ENCODE measurements at regions not wholly inside any gene's neighbourhood (a gene's known extent, or its start where the extent isn't known, plus 50 kb on each side); places are given as distances from the start of the nearest gene placed in this dataset.
"Not testable (repeated sequence)": the region's sequence is repeated elsewhere in the genome, so short reads cannot be mapped to it uniquely, and the experiment has no call there.

DNA sequence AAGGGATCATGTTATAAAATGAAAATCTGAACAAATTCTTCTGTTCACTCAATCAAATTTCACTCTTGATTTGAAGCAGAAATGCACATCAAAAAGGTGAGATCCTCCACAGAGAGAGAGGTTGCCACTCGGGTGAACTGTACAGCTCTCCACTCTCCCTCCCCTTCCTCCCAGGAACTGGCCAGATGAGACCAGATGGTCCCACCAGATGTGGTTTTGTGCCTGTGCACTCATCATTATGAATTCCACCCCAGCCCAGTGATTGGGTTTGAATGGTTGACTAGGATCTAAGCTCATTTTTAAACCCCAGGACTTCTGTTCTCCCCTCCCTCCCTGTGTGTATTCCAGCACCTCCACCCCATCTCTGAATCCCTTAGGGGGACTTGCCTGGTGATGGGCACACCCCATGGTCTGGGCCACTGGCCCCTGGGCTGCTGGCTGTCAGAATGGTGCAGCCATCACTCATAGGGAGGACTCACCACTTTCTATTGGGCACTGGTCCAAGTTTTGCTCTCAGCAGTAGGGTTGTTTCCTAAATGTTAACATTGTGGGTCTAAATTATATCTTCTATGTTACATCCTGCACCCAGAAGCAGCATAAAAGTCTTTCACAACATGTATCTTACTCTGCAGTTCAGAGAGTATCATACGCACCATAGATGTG lies 393.1 kb downstream of the TNS3 start:
- DNase-seq: no peak

DNA sequence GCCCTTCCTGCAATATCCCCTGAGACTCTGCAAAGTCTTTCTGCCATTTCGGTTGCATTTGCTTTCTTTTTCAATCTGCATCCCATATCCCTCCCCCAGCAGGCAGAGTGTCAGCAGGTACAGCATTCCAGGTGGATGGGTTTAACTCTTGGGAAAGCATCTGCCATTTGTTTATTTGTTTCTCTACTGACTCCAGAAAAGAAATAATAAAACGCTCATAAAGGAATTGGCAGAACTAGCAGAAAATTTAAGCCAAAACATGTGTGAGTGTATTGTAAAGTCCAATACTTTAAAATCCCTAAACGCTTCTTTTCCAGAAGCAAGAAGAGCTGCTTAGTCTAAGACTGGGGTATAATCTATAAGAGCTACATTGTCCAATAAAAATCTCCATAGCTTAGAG lies 393.8 kb downstream of the TNS3 start:
- no peak for DNase-seq

DNA sequence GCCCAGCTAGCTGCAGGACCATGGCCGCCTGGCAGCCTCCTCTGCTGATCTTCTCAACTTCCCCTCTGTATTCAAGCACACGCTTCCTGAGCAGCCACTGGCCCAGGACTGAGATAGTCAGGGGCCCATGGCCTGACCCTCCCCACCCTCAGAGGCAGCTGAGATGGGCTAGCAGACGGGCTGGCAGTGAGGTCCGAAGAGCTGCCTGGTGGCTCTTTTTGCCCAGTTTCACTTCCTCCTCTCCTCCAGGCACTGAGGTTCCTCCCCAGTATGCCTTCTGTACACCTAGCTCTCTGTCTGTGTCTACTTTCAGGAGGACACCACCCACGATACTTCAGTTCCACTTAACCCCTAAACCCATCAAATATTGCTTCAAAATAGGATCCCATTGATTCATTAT lies 395.6 kb downstream of the TNS3 start:
- DNase-seq: peak; percentile 35

DNA sequence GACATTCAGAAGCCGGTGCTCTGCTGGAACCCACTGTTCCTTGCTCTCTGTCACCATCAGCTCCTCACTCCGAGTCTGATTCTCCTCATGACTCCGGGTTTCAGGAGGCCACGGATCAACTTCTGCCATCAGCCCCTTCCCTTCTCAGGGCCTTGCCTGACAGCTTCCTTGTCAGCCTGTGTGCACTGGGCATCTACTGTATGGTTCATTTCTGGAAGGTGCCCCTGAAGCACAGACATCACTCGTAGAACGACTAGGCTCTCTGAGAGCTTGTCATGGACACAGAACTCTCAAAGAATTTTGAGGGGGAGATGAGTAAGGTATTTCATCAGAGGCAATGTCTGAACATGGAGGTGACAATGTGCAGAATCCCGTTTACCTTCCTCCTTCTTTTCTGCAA lies 396.1 kb downstream of the TNS3 start:
- no peak for DNase-seq

DNA sequence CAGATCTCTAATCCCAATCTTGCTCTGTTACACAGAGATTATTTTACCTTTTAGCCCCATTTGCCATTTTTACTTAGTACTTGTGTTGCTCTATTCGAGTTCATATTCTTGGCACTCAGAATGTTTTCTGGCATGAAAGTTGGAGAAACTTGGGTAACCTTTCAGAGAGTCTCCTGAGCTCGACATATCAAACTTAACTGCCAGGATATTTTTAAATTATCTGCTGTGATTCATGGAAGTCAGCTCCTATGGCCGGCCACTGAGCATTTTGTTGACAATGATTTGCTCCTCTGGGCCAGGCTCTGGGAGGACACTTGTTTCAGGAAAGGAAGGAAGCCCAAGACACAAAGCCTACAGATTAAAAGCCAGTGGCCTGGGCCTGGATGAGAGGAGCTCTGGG lies 396.7 kb downstream of the TNS3 start:
- DNase-seq: no peak

DNA sequence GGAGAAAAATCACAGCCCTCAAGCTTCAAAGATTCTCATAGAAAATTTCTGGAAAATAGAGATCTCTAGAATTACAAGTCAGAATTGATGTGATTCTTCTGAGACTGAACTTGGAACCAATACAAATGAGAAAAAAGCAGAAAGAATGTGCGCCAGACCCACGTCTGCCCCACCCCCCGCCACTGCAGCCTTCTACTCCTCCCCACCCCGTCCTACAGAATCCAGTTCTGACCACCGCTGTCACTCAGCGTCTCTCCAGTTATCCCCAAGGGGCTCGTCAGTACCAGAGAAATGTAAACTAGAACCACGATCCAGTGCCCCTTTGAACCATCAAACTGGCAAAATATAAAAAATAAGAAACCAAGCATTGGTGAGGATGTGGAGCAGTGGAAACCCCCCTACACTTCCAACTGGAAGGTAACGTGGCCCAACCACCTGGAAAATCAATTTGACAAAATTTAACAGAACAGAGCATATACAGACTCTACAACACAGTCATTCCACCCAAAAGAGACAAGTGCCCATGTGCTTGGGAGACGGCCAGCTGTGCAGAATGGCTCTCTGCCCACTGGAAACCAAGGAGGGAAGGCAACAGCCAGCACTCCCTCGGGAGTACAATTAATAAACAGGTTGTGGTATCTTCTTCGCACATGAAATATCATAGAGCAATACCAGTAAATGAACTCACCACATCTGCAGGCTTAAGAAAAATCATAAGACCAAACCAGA lies 397.9 kb downstream of the TNS3 start:
- DNase-seq: peak; percentile 7

DNA sequence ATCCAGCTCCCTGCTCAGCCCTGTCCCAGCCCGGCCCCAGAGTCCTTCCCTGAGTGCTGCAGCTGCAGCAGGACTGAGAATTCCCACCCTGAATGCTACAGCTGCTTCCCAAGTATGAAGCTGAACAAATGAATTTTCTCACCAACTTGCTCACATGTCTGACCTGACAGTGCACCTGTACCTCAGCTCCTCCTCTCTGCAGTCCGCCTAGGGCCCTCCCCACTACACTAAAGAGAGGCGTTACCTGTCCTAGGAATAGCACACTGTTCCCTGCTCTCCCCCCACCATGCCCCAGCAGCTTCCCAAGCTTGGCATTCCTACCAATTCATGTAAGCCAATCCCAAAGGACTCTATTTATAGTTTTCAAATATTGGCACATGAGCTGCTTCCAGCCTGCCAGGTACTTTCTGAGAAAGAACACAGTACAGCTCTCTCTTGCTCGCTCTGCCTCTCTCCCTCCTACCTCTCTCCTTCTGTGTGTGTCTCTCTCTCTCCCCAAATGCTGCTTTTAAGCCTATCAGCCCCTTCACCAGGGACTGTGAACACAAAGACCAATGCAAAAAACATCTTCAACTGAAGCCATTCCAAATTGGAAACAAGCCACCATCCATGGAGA lies 400.1 kb downstream of the TNS3 start:
- DNase-seq: peak; percentile 1

DNA sequence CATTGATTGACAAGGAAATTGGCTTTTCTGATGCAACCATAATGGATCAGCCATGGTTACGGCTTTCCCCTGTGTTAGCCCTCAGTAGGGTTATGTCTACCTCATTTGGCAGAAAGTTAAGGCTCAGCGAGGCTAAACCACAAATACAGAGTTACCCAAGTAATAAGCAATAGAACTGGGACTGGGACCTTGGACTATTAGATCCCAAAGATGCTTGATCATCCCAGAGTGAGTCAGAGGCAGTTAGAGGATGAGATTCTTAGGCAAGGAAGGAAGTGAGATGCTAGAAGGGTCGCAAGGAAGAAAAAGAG lies 401.4 kb downstream of the TNS3 start:
- DNase-seq: no peak

DNA sequence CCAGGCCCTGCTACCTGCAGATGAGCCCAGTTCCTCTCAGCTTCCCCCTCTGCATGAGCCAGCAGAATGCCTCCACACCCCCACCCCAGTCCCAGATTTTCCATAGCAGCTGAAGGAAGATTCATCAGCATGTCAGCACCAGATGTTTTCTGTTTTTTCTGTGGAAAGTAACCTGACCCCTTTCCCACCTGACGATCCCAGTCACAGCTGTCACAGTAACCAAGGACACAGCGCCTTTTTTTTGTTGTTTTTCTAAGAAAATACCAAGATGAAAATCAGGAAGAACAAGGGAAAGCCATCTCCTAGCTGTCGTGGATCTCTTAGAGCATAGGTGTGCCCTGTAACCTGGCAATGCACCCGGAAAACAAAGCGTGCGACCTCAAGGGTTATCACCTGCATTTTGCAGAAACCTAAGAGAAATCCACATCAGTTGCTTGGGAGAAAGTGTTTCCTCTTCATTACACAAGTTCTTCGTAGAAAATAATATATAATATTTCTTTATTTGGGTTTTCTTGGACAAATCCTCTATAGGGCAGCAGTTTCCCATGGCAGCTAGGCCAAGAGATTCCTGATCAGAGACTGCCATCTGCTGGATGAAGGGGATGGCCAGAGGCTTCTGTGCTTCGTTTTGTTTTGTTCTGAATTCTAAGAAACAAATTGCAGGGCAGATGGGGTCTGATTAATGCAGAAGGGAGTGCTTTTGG lies 401.9 kb downstream of the TNS3 start:
- peak; percentile 48 for DNase-seq

DNA sequence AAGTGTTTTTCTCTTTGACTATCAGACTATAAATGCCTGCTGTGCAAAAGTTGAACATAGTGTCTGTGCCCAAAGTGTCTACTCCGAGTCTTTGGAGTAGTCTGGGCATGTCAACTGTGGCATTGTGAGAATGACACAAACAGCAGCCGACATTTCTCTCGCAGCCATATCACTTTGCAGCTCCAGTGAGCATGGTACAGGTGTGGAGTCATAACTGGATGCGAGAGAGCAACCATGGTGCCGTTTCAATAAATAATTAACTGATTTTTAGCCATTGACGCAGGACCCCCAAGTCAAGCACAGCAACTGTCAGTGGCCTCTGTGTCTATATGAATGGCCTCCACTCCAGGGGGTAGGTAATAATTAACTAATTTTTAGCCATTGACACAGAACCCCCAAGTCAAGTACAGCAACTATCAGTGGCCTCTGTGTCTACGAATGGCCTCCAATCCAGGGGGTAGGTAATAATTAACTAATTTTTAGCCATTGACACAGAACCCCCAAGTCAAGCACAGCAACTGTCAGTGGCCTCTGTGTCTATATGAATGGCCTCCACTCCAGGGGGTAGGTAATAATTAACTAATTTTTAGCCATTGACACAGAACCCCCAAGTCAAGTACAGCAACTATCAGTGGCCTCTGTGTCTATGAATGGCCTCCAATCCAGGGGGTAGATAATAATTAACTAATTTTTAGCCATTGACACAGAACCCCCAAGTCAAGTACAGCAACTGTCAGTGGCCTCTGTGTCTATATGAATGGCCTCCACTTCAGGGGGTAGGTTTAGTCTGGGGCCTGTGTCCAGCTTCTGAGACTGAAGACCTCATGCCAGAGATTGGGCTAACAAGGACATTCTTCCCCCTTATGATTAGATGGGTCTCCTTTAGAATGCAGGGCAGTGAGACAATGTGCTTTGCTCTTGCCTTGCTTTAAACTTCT lies 409.0 kb downstream of the TNS3 start:
- not testable (repeated sequence) for DNase-seq

DNA sequence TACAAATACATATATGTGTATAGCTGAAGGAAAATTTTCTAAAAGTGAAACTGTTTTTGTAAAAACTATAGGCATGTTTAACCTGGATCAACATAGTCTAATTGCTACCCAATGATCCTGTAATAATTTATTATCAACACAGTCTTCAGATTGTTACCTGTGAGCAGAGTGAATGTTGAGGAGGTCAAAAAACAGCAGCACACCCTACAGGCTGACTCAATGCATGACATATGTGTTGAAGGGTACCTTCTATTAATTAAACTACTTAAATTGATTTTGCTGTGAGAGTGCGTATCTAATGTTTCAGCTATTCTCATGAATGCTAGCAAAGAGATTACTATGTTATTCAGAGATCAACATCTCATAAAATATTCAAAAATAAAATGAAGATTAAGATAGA lies 411.4 kb downstream of the TNS3 start:
- DNase-seq: no peak

DNA sequence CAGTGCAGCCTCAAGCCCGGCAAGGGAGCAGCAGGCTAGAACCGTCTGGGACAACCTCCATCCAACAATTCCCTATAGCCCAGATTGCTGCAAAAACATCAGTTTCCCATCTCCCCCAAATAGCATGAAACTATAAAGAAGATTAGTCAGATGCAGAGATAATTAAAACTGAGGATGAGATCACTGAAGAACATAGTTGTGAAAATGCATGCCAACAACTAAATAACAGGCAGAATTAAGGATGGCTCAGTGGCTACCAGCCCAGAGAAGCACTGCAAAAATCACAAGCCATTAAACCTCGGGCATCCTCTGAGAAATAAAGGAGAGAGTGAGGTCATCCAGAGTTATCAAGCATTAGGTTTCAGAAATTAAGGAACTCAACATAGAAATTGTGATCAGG lies 427.1 kb downstream of the TNS3 start:
- no peak for DNase-seq

DNA sequence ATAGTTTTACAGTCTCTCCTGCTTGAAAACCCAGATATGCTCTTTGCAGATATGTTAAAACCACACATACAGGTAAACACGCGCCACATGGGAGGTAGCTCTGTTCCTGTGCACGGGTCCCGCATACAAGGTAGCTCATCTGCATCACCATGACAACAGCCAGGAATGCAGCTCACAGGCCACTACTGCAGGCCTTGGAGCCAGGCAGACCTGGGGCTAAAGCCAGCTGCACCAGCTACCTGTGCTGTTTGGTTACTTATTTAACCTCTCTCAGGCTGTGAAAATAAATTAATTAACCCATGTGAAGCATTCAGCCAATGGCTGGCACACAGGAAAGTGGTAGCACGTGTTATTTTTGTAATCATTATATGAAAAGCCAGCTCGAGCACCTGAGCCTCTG lies 428.3 kb downstream of the TNS3 start:
- DNase-seq: no peak

DNA sequence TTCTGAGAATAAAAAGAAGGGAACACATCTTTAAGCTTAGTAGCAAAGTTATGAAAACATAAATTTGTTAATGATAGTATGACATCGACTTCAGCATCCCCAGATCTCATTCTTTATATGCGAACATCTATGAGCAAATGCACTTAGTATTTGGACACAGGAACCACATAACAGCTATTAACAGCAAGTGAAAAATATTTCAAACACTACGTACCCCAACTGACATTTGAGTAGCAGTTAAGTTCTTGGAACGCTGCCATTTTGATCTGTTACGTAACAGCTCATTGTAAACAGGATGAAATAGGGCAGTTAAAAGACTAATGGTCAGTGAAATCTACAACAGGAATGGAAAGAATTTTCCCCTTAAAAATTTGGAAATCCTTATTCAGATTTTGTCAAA lies 428.9 kb downstream of the TNS3 start:
- peak; percentile 4 for DNase-seq

DNA sequence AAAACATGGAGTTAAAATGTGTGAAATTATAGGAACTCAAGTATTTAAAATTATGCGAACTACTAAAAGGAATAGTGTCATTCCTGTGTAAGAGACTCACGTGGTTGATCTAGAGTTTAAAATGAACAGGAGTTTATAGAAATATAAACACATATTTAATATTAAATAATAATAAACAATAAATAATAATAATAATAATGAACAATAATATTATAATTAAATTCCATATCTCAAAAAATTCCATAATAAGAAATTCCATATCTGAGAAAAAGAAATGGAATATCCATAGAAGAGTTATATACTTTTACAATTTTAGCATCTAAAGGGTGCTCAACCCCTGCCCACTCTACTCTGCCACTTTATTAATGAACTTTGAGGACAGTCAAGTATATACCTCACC lies 429.6 kb downstream of the TNS3 start:
- no peak for DNase-seq

DNA sequence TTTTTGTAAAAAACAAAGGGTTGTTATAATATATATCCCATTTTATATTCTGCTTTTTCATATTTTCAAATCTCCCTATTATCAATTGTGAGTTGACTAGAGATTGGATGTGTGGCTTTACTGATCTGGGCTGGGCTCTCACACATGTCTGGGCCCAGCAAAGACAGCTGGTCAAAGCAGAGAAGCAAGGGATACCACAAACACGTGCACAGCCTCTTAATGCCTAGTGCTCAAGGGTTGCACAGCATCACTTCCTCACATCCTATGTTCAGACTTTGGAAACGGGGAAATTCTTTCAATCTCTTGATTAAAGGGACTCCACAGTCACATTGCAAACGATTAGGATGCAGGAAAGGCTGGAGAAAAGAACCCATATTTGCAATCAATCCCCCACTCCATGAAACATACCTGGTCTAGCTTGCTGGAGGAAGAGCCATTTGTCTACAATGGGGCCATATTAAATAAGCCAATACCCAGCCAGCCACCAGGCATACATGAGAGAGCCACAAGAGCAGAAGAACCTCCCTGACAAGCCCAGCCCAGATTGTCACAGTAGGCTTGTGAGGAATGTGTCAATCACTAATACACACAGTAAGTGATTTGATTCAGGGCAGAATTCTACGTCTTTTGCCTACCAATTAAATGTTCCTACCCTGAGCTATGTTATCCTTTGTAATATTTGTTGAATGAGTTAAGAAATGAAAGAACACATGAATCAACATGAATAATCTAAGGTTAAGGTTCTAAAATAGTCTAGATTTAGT lies 431.2 kb downstream of the TNS3 start:
- DNase-seq: no peak

DNA sequence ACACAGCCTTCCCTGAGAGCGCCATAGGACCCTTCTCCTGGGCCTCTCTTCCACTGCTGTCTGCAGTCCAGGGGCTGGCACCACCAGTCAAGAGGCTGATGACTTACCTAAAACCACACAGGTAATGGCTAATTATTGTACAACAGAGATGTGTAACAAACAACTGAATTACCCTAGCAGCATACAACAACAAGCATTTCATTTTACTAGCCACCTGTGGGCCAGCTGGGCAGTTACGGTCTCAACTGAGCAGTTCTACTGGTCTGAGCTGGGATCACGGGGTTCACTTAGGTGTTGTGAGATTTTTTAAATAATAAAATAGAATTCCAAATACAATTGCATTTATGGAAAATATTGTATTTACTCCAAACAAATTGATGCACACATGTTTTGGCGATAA lies 431.9 kb downstream of the TNS3 start:
- DNase-seq: no peak

DNA sequence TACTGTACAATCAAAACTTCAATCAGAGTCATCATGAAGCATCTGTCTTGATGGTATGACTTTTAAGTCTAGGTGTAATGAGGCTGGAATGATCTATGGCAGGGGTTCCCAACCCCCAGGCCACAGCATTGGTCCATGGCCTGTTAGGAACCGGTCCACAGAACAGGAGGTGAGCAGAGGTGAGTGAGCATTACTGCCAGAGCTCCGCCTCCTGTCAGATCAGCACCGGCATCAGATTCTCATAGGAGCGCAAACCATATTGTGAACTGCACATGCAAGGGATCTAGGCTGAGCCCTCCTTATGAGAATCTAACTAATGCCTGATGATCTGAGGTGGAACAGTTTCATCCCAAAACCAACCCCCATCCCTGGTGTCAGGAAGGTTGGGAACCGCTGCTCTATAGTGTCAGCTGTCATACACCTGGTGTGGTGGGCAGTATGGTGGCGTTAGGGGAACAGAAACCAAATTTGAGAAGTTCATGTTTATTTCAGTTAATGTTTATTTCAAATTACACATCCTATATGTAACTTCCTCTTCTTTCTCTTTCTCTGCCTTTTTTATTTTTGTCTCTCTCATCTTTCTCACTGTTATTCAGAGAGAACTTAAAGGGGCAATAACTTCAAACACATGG lies 432.6 kb downstream of the TNS3 start:
- DNase-seq: no peak

DNA sequence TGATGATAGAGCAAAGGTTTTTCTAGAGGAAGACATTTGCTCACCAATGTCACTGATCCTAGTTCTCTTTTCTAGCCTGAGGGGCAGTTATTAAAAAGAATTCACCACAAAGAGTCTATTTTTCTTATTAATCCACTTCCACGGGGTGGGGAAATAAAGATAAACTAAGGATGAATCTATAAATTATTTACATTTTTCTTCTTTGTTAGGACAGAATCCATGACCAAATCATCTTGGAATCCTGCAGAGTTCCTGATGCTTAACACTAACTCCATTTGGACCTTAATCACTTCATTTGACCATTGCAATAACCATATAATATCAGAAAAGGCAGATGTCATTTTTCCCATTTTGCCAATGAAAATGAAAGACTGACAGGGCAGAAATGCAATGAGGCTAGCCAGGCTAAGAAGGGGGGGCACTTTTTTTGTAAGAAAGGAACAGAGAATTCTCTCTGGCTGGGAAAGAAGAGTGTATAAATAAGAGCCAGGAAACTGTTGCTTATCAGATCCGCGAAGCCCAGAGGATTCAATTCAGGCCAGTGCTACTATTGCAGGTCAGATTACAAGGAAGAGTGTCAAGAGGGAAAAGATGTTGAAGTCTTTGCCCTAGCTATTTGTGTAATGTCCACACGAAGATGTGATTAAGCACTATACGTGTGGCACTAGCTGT lies 433.2 kb downstream of the TNS3 start:
- no peak for DNase-seq

DNA sequence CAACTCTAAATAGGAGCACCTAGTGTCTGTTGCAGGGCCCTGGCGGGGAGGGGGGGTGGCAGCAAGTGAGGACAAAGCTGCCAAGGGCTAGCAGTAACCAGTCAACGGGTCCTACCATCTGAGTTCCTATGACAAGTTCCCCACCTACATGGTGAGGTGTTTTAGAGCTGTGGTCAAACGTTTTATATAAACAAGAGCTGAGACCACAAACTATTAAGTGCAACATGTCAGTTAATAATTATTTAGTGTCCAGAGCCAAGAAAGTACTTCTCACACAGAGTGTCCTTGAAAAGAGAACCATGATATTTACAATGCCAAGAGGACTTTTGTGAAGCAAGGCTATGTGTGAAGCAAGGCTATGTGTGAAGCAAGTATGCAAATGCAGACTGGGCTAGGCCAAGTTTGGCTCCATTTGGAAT lies 434.7 kb downstream of the TNS3 start:
- DNase-seq: no peak

DNA sequence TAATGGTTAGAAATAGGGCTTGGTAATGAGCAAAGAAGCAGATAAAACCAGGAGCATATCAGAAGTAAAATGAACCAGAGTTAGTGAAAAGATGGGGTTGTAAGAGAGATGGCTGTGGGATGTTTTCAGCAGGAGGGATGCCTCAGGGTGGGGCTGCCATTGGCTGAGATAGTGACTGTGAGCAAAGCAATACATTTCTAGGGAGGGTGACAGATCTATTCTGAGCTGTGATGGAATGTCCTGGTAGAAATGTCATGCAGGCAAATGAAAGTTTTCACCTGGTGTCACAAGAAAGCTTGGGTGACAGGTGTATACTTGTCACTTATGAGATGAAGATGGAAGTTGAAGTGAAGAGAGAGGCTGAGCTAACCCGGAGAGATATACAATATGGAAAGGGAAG lies 435.9 kb downstream of the TNS3 start:
- DNase-seq: no peak

All from midbrain (tissue), 1 donor.